HUDEP-2 (cell line): ENCODE measurements at regions not wholly inside any gene's neighbourhood (a gene's known extent, or its start where the extent isn't known, plus 50 kb on each side); places are given as distances from the start of the nearest gene placed in this dataset.

Experiments
- DNase-seq, 76 experiments: peaks; one replicate each; lab custom pipeline; 2025; ENCODE audit not compliant: unreplicated experiment in 76 of 76; lab: John Stamatoyannopoulos, UW

DNA sequence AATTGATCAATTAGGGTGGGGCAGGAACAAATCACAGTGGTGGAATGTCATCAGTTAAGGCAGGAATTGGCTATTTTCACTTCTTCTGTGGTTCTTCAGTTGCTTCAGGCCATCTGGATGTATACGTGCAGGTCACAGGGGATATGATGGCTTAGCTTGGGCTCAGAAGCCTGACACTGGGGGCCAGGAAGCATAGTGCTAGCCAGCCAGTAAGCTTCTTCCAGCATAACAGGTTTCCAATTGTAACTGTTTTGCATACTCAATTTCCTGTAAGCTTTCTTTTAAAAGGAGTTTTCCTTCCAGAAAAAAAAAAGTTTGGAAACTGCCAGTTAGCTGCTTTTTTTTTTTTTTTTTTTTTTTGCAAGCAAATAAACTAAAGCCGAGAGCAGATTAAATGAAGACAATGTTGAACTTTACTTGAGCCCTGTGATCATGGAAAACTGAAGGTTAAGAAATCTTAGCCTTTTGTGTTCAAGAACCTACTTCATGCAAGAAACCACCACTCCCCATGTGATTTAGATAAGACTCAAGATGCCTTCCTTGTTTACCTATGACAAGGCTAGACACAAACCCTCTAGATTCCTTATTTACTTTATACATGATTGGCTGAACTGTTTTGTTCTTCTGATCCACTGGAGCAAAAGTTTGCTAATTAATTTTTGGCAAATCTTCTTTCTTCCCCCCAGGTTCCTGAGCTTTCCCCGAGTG, 126.9 kb upstream of the LINC00305 start:
- no peak for DNase-seq

DNA sequence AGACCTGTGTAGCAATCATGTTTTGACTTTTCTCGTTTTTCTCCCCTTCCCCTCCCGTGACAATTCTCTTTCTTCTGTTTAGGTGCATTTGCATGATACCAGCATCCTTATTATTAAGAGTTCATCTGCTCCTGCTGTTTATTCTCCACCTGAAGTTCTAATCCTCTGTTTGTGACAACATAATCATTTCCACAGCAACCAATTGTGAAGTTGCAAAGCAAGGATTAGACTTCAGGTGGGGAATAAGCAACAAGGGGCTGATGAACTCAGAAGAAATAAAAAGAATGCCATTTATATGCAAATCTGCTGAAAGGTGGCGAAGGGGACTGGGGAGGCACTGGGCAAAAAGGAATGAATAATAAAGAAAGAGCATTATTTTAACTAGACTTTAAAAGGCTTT, 124.8 kb upstream of the LINC00305 start:
- DNase-seq = no peak

DNA sequence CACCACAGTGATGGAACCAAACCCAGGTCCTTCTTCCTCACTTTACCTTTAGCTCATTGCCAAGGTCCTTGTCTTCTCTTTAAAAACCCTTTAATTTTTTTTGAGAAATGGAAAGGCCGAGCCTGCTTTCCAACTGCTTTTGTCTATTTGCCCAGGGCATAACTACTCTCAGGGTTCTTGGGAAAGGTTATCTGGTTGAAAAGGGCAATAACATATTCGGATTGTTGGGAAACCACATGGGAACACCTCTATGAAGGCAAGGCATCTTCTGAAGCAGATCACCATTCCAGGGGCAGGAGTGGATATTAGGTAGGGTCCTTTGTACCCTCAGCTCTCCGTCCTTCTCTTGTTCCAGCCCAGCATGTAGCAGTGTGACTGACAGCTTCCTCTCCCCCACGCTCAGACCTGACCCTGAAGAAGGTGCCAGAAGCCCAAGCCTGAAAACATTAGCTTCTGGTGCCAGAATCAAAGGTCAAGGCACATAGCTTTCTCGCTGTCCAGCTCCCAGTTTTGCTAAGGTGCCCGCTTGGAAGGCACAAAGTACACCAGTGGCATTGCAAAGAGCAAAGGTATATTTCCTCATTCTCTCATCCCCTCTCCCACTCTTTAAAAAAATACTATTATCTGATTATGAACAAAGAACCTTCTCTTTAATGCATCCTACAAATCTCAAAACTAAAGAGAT, 123.2 kb upstream of the LINC00305 start:
- DNase-seq = no peak

- DNase-seq = no peak
Measured at GRCh38 chr18:64271246-64271645, 122.4 kb upstream of the LINC00305 start.

- DNase-seq = no peak
Measured at GRCh38 chr18:64270608-64271007, 121.7 kb upstream of the LINC00305 start.

GRCh38 chr18:64270121-64270520, 121.2 kb upstream of the LINC00305 start:
- no peak for DNase-seq

DNA sequence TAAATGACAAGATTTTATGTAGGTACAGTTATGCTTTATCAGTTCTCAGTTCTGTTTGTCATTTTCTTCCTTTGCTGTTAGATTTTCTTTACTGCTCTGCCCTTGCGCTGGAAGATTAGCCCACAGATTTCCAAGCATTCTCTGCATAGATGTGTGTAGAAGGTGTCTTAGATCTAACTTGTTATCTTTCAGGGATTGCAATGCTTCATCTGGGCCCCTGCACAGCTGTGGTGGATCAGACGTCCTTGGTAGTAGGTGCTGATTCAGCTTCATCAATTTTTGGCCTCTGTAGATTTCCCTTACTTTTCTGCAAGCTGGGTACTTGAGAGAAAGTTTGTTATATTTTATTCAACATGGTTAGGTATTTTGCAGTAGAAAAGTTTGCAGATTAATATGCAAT, 115.3 kb upstream of the LINC00305 start:
- DNase-seq = no peak

DNA sequence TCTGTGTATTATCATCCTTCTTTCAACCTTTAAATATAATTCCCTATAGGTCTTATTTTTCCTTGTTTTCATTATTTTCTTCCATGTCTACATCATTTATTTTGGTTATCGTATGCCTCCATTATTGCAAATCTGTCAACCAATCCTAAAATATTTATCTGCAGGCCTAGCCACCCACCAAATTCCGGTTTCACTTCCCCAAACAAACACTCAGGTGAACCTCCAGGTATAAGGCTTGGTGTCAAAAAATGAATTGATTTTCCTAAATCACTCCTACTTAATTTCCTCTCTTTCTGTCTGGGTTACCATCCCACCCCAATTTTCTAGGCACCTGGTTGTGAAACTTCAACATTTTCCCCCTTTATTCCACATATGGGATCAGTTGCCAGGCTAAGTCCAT, 111.9 kb upstream of the LINC00305 start:
- no peak for DNase-seq

DNA sequence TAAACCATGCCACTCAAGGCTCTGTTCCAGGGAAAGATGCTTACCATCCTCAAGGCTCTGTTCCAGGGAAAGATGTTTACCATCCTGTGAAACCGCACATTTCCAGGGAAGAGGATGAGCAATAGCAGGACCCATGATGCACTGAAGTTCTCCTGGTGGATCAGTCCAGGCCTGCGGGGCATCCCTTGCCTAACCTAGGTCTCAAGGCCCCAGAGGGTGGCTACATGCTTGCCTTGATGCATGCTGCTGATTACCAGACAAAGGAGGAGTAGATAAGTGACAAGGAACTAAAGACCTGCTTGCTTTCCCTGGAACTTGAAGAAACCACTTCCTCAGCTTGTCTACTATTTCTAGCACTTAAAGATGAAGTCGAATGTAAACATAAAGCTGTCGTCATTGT, 111.0 kb upstream of the LINC00305 start:
- DNase-seq = no peak

- DNase-seq = no peak
Measured at GRCh38 chr18:64258111-64258650, 109.3 kb upstream of the LINC00305 start.

DNA sequence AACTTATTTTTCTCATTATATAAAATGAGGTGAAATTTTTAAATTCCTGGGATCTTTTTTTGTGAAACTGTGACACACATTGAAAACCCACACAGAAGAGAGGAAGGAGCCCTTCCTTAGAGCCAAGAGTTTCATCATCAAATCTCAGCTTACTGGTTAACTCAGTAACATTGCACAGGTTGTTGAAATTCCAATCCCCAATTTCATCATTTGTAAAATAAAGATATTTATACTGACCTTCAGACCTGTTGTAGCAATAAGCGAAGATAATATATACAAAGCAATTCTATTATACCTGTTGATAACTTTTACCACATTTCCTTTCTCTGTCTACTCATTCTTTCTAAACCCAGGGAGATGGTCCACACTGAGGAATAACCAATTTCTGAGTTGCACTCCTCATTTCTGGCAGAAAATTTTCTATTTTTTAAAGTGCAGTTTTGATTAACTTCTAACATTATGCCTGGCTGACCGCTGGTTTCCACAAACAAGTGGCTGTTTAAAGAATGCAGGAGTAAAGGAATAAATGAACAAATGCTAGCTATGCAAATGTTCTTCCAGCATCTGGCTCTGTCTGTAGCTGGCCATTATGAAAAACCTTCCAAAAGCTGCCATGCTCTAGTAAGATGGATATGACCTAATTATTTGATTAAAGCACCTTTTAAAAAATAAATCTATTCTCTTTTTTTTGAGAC, 105.7 kb upstream of the LINC00305 start:
- no peak for DNase-seq

GRCh38 chr18:64253873-64254272, 105.0 kb upstream of the LINC00305 start:
- DNase-seq = no peak

DNA sequence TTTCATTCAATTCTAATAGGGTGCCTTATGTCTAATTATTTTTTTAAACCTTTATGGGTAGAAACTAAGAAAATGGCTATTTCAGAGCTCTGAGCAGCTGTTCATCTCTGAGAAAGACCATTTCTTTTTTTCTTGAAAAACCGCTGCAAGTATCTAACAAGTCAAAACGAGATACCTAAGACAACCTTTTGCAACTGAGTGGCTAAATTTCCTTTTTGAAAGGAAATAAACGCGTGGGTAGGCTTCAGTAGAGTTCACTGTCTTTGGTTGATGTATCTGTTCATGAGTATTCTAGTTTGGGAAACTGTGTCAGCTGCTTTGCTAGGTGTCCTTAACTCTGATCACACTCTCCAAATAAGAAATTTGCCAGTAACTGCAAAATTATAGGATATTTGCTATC, 104.3 kb upstream of the LINC00305 start:
- DNase-seq = no peak

DNA sequence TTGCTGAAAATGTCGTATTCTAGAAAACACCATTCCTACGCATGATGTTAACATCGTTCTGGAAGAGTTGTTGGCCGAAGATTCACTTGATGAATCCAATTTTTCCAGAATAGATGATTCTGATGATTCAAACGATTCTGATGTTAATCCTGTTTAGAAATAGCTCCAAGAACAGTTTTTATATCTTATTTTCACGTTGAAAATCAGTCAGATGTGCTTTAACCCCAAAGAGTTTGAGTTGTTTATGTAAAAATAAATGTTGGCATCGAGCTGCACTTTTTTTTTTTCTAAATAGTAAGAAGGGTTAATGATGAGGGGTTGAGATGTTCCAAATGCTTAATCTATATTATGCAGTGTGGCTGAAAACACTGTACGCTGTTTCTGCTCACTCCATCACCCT, 99.9 kb upstream of the LINC00305 start:
- no peak for DNase-seq

DNA sequence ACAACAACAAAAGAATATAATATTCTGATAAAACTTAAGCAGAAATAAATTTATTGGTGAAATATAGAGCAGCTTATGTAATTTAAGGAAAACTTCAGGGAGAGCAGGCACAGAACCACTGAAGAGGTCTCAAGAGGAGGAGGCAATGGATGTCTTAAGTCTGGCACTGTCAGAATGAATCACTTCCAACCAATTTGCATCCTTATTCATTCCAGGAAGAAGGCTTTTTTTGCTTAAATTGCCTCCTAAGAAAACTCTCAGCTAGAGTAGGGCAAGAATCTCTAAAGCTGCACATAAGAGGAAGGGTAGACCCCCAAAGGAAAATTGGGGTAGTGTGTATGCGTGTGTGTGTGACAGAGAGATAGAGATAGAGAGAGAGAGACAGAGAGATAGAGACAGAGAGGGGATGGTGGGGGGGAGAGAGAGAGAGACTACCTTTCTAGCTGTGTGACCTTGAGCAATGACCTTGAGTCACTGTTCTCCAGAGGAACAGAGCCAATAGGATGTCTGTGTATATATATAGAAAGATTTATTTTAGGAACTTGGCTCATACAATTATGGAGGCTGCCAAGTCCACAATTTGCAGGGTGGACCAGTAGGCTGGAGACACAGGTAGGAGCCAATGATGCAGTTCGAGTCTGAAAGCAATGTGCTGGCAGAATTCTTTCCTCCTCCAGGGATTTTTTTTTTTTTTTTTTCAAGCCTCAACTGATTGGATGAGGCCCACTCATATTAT, 96.4 kb upstream of the LINC00305 start:
- DNase-seq = no peak

GRCh38 chr18:64244571-64244970, 95.7 kb upstream of the LINC00305 start:
- DNase-seq = no peak

DNA sequence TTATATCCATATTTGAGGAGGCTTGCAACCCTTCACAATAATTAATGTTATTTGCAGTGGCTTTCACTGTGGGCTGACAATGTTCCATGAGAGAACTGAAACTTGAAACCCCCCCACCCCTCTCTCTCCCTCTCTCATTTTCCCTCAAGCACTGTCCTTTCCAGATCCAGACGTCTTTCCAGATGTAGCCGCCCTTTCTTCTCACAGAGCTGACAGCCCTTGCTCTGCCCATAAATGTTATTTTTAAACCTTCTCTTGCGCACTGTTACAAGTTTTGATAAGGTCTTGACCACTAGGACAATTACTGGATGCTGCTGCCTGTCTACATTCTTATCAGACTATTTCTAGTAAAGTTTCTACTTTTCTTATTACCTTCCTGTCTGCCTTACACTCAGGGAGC, 91.4 kb upstream of the LINC00305 start:
- no peak for DNase-seq

DNA sequence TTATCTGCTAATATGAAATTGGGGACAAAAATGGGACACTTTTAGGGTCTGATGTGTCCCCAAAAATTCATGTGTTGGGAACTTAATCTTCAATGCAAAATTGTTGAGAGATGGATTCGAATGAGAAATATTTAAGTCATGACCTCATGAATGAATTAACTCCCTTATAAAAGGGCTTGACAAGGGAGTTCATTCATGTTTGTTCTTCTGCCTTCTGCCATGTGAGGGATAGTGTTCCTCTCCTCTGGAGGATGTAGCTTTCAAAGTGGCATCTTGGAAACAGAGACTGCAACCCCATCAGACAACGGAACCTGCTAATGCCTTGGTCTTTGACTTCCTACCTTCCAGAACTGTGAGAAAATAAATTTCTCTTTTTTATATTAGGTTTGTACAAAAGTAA, 89.2 kb upstream of the LINC00305 start:
- no peak for DNase-seq

- DNase-seq = no peak
Measured at GRCh38 chr18:64234321-64234720, 85.4 kb upstream of the LINC00305 start.

- no peak for DNase-seq
Measured at GRCh38 chr18:64233851-64234250, 85.0 kb upstream of the LINC00305 start.

DNA sequence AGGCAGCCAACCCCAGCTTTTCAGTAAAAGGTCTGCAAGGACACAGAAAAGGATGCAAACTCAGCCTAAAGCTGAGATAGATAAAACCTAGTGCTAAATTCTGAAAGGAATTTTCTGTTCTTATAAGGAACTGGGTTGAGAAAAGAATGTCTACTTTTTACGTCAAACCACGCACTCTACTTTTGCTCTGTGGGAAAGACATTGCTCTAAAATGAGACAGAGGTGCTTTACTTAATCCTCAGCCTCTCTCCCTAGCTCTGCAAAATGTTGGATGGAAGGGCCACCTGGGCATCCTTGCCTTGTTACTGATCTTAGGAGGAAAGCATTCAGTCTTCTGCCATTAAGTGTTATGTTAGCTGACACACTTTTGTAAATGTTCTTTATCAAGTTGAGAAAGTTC, 72.1 kb upstream of the LINC00305 start:
- DNase-seq = no peak
